ENCODE measurements at regions not wholly inside any gene's neighbourhood (a gene's known extent, or its start where the extent isn't known, plus 50 kb on each side); places are given as distances from the start of the nearest gene placed in this dataset.

- DNase-seq: peak; percentile 59
These were observed 464.9 kb upstream of the MPDZ start for GRCh38 chr9:13744261-13744901.

- DNase-seq: no peak
These were observed 458.4 kb upstream of the MPDZ start for GRCh38 chr9:13737885-13738284.

GRCh38 chr9:13735181-13735580 lies 455.7 kb upstream of the MPDZ start:
- DNase-seq: no peak

GRCh38 chr9:13734601-13735000 lies 455.1 kb upstream of the MPDZ start:
- DNase-seq: no peak

DNA sequence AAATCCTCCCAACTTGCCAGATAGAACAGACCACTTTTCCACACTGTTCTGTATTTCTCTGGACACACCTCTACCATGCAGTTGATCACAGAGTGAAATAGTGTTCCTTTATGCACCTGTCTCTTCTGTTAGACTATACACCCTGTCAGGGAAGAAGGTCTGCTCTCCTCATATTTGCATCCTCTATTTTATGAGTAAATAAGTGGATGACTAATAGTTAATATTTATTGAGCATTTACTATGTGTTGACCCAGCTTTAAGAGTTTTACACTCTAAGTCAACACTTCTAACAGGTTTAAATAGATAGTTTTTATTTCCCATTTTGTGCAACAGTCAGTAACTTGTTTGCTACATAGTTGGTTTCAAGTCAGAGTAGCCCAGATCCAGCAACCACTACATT lies 452.8 kb upstream of the MPDZ start:
- DNase-seq: no peak

DNA sequence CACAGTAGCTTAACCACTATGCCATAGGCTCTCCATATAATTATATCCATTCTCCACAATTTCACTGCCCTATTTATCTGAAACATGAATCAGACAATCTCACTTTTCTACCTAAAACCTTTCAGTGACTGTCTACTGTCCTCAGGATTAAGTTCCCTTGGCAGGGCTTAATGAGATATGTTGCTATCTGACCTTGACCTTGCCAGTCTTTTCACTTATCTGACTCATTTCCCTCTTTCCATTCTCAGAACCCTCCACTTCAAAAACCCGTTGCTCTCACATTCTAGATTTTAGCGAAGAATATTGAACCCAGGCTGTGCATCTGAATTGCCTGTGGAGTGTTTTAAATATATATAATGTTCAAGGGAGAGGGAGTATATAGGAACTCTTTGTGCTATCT lies 452.1 kb upstream of the MPDZ start:
- no peak for DNase-seq

DNA sequence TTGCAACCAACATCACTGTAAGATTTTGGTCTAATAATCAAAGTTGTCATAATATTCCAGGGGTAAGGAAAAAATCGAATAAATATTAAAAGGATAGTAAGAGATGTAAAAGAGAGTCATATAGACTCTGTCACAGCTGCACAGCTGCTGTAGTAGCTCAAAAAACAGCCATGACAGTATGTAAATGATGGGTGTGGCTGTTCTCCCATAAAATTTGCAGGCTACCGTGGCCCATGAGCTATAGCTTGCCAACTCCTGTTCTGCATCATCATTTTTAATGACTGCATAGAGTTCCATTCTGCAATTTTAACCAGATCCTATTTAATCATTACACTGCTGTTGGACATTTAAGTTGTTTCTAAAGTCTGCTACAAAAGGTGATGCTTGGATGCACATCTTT lies 450.5 kb upstream of the MPDZ start:
- no peak for DNase-seq

DNA sequence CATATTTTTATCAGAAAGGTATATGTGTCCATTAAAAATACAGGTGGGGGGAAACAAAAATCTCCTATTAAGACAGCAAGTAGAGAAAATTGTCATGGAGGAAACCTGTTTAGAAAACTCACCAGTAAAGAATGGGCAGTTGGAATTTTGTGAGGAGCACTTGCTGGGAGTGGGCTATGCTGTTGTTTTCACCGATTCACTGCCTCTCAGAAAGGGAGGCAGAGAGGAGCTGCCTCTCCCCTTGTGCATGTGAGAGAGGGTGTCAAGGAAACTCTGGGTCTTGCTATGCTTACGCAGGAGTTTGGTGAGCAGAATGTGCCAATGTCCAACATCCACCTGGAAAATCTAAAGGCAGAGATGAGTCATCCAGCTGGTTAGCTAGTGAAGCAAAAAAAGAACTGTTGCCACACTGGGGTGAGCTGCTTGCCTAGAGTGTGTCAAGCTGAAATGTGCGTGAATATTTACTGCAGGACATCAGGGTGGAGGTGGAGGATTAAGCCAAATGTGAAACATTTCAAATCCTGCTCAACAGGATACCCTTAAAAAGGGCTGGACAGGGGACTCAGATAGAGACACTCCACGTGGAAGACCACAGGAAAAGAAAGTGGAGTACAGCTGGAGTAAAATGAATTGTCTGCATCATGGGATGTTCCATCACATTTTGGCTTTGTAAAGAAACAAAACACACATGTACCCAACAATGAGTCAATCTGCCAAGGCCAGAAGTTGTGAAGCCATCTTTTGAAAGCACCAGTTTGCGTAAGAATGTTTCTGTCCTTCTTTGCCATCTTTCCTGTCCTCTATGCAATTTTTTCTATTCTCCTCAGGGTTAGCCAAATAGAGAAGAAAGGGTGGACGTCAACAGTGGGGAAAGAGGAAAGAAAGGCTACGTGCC lies 449.7 kb upstream of the MPDZ start:
- DNase-seq: no peak

GRCh38 chr9:13728131-13728530 lies 448.6 kb upstream of the MPDZ start:
- no peak for DNase-seq

DNA sequence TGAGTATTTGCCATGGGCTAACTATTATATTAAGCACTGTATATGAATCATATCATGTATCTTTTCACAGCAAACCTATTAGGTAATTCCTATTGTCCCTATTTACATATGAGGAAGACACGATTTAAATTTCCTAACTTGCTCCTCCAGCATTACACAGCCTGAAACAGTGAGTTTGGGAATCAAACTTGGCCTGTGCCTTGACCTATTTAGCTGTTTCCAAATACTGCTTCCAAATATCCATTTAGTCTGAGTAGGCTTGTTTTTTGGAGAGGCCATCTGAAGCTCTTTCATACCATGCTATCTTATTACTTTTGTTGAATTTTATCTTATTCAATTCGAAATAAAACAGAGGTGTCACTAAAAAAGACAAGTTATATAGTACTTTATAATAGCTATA lies 447.3 kb upstream of the MPDZ start:
- no peak for DNase-seq

DNA sequence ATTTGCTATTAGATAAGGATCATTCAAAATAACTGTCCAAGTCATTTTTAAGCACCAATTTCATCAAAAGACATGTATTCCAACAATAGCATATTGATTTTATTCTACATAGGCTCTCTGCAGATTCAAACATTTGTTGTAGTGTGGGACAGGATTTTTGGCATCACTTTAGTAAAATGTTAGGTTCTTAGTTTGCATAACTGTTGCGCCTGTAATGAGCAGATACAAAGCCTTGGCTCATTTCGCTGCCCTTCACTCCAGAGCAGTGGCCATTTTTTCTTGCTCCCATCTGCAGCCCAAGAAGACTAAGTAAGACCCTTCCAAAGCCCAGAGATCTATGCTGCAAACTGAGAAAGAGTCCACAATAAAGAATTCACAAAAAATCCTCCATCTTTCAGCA lies 446.0 kb upstream of the MPDZ start:
- no peak for DNase-seq

DNA sequence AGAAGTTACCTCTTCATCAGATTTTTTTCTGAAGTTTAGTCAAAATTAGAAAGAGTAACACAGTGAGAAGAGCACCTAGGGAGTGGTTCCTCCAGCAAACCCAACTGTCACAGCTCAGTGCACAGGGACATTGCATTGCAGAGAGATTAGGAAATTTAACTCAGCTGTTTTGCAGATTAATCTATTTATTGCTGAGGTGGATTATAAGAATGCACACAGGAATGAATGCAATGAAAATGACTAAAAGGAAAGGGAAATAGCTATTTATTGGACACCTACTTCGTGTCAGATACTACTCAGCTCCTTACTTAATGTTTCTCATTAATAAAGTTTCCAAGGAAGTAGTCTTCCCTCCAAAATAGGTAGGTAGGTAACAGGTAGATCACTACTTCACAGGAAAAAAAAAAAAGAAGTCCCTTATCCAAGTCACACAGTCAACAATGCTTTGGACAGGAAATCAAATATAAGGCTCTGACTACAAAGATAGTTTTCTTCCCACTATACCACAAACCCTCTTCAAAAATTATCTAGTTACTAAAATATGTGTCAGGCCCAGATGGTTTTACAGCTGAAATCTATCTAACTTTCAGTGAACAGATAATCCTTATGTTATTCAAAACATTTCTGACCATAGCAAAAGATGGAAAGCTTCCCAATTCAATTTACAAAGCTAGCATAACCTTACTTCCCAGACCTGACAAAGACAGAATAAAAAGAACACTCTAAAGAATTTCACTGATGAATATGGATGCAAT lies 442.2 kb upstream of the MPDZ start:
- no peak for DNase-seq

DNA sequence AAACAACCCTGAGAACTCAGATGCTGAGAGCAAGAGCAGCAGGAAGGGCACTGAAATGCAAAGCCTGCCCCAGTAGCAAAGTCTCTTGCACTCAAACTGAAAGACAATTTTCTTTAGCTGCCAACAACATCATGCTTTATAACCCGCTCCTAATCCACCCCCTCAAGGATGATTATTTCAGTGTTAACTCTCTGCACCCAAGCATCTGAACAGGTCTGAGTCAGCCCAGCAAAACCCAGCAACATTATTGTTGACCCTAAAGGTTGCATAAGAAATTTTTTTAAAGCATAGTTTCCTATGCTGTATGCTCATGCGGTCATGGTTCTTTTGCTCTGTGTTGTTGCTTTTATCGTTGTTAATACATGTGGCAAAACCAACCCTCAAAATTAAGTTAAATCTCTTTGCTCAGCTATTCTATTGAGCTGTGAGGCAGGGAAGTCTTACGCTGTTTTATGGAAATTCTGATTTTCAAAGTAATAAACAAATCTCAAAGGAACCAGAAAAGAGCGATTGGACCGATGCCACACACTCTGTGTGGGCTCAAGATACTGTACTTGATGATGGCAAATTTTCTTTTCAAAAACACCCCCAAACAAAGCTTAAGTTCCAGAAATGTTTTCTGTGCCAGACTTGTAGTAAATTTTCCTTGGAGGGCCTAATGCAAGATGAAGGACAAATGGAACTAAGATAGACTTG lies 440.6 kb upstream of the MPDZ start:
- no peak for DNase-seq

DNA sequence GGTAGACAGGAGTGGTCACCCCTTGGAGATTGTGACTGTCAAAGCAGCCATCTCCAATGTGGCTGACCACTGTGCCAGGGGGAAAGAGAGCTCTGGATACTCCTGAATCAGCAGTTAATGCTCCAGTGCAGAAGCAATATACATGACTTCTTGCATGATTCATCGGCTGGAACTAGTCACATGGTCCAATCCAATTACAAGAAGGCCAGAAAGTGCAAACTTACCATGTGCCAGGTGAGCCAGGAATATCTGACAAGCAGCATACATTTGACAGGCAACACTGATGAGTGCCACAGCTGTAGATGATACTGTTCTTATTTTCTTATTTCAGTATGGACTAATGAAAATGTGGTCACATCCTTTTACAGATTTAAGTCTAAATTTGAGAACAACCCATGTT lies 440.0 kb upstream of the MPDZ start:
- no peak for DNase-seq

- no peak for DNase-seq
These were observed 439.0 kb upstream of the MPDZ start for GRCh38 chr9:13718539-13718938.

- DNase-seq: no peak
These were observed 438.6 kb upstream of the MPDZ start for GRCh38 chr9:13718086-13718485.

DNA sequence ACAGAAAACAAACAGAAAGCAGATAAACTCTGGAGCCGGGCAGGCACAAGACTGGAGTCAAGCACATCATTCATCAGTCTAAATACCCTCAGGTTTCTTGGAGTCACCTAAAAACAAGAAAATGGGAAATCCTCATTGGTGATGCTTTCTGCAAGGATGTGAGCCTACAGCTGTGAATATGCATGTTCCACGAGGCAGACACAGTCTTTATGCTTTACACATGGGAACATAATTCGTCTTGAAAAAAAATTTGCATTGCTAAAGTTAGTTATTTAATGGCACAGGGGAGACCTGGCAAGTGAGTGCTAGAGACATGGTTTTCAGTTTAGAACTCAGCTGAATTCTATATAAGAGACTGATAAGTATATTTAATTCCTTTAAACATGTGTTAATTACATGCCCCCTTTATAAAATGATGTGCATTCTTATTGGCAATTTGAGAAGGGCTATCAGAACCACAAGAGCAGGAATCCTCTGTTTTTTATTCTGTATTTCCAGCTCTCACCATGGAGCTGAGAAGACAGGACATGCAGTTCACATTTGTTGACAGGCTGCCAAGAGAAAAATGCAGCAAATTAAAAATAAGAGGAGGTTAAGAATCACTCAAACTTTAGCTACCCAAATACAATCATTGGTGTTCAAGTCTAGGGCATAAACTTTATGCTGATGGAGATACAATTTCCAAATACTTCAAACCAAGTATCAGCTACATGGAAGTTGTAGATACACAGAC lies 438.0 kb upstream of the MPDZ start:
- DNase-seq: no peak

DNA sequence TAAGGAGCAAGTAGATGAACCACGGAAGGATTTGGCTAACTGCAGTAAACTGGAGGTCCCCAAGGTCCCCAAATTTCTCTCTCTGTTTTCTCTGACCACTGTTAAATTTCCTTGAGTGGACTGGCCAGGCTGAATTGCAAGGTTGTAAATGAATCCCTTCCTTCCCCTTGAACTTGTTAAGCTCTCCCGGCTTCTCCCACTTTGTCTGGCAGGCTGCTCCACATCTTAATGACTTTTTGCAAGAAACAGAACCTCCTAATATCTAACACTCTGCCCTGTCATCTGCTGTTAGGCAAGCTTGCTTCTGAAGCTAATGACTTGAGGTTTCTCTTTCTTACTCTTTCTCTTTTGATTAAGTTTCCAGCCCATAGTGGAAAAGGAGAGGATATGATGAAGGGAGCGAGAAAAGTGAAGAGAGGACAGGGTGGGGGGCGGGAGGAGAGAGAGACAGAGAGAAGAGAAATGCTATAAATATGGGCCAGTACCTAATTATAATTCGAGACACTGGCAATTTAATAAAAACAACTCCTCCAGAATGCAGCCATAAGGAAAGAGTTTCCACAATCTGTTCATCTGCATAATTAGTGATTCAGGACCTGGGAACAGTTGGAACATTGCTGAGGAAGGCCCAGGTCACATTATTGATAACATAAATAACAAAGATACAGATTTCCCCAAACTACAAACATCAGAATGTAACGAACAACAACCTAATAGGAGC lies 437.3 kb upstream of the MPDZ start:
- DNase-seq: peak; percentile 54

- DNase-seq: no peak
These were observed 436.6 kb upstream of the MPDZ start for GRCh38 chr9:13716090-13716489.

DNA sequence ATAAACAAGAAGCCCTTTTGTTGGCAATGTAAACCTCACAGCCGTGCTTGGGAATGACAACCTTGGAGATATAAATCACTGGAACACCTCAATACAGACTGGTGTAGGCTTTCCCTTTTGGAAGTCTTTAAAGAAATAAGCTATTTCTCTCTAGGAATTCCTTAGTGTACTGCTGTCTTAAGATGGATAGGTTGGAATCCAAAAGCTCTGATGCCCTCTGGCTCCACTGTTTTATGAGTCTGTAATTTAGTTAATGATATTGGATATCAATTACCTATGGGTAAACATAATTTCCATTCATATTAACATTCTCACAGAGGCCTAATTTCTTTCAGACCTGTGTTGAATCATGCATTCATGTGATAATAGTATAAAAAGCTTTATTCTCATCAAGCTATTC lies 435.9 kb upstream of the MPDZ start:
- no peak for DNase-seq
